Neural progenitor cell (in vitro differentiated cells): ENCODE measurements at regions not wholly inside any gene's neighbourhood (a gene's known extent, or its start where the extent isn't known, plus 50 kb on each side); places are given as distances from the start of the nearest gene placed in this dataset.

Experiments used
- EZH2 ChIP-seq: fragments of 200-600 bp; sonication (generic); IDR thresholded peaks from 2 replicates; pipeline ENCODE4 v1.6.1; 2017; ENCODE audit warnings: antibody characterized with exemption, mild to moderate bottlenecking, moderate library complexity
- EZH2phosphoT487 ChIP-seq: fragments of 200-600 bp; sonication (generic); IDR thresholded peaks from 2 replicates; pipeline ENCODE4 v1.6.1; 2017; ENCODE audit warnings: antibody characterized with exemption
- TF ChIP-seq, protein P1 (sequence below): fragments of 200-600 bp; sonication (generic); IDR thresholded peaks from 2 replicates; pipeline ENCODE4 v1.5.1; 2017; ENCODE audit warnings: antibody characterized with exemption, mild to moderate bottlenecking

DNA sequence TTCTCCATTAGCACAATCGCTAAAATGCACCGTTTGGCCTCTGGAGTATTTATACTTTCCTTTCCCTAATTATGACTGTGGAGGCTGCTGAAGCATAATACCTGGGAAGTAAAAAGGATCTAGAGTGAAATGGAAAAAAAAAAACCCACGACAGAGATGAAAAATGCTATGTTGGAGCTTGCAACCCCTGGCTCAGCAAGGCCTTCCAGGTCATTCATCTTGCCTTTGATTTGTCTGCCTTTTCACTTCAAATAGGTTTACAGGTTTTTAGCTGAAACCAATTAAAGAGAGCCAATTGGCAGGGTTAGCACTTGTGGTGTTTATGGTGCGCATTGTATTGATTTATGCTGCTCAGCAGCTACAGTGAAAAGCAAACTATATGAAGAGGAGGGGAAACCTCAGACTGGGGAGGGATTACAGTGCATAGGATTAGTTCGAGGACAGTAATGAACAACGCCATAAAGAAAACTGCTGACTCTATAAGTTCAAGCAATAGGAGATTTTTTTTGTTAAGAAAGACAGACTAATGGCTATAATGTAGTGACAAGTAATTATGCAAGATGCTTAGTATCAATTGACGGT lies 347.9 kb downstream of the MEIS1 start:
- TF ChIP-seq, protein P1, sequence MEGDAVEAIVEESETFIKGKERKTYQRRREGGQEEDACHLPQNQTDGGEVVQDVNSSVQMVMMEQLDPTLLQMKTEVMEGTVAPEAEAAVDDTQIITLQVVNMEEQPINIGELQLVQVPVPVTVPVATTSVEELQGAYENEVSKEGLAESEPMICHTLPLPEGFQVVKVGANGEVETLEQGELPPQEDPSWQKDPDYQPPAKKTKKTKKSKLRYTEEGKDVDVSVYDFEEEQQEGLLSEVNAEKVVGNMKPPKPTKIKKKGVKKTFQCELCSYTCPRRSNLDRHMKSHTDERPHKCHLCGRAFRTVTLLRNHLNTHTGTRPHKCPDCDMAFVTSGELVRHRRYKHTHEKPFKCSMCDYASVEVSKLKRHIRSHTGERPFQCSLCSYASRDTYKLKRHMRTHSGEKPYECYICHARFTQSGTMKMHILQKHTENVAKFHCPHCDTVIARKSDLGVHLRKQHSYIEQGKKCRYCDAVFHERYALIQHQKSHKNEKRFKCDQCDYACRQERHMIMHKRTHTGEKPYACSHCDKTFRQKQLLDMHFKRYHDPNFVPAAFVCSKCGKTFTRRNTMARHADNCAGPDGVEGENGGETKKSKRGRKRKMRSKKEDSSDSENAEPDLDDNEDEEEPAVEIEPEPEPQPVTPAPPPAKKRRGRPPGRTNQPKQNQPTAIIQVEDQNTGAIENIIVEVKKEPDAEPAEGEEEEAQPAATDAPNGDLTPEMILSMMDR: no peak
- no peak for TF ChIP-seq EZH2
- TF ChIP-seq EZH2phosphoT487: no peak
